GM12874 (cell line): ENCODE measurements at regions not wholly inside any gene's neighbourhood (a gene's known extent, or its start where the extent isn't known, plus 50 kb on each side); places are given as distances from the start of the nearest gene placed in this dataset.

ENCODE experiments used
- CTCF ChIP-seq: IDR thresholded peaks from 2 replicates; pipeline ENCODE4 v1.5.1; 2011; ENCODE audit warnings: low read depth, mild to moderate bottlenecking, control low read depth, low read length, moderate library complexity; ENCODE audit not compliant: insufficient read depth

DNA sequence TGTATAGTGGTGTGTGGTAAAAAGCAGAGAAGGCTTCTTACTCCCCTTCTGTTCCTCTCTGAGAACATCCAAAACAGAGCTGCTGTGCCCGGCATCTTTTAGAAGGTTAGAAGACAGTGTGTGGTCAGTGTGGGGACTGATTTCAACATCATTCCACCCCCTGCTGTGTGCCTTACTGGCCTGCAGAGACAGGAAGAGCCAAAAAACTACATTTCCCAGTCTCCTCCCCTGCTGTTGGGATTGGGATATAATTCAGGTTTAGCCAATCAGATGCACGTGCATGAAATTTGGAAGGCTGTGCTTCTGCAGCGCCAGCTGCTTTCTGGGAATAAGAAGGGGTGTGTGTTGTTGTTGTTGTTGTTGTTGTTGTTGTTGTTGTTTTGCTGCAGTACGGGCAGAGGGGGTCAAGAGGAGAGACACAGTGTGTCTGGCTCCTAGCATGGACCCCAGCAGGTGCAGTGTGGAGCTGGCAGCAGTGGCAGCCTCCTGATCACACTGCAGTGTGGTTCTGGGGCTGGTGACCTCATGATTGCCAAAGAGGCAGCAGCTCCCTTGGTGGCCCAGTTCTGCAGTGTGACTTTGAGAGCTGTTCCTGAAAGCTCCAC lies 74.7 kb downstream of the MRPL14 start:
- TF ChIP-seq CTCF: no peak

DNA sequence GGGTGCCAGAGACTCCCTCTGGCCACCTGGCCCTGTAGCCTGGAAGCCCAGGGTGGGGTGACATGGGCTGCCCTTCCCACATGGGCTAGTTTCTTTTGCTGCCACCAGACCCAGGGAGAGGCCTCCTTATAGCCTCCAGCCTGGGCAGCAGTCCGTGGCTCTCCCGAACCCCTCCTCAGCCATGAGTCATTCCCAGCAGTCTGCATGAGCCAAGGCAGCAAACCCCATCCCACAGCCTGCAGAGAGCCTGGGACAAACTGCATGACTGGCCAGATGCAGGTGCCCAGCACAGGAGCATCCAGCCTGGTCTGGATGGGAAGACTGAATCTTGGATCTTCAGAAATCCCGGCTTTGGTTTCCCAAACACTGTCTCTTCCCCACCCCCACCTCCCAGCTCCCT lies 75.7 kb downstream of the MRPL14 start:
- TF ChIP-seq CTCF: no peak

- TF ChIP-seq CTCF: no peak
Measured at GRCh38 chr6:44050872-44051505, 76.3 kb downstream of the MRPL14 start.

- no peak for TF ChIP-seq CTCF
Measured at GRCh38 chr6:44049989-44050871, 77.0 kb downstream of the MRPL14 start.

DNA sequence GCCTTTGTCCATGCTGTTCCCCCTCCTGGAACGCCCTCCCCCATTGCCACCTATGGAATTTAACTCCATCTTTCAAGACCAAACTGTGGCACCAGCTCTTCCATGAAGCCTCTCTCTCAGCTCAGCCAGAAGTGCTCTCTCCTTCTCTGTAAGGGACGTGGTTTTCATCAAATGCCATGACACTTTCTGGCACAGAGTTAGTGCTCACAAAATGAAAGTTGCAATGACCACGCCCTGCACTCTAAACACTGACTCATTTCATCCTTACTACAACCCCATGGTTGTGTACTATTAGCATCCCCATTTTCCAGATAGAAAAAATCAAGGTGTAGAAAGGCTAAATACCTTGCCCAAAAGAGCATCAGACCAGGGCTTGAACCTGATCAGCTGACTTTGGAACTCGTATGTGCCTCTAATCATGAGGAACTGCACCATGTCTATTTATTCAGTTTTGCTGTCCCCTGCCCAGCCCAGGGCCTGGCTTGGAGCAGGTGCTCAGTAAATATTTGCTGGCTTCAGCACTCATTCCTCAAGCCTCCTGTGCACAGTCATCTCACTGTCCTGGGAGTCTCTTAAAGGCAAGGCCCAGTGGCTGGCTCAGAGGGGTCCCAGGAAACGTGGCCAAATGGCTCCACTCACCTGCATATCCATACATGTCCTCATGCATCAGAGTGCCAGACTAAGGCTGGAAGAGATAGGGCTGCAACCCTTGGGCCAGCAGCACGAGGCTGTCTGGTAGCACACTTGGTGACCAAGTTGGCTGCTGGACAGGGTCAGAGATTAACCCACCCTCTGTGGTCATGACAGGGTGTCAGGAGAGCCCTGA lies 77.9 kb downstream of the MRPL14 start:
- TF ChIP-seq CTCF: no peak

DNA sequence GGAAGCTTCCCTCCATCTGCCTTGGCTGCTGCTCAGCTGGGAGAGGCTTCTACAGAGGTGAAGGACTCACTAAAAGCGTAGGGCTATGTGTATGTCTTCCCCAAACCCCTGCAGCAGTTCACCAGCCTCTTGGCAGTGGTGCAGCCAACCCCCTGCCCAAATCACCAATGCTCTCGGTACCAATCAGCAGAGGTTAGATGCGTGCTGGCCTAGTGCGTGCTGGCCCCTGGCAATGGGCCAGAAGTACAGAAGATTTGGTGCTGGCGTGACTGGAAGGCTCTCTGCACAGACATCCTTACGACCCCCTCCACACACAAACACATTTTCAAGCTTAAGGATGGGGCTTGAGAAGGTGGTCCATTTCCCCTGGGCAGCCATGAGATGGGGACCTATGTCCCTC lies 79.0 kb downstream of the MRPL14 start:
- no peak for TF ChIP-seq CTCF

DNA sequence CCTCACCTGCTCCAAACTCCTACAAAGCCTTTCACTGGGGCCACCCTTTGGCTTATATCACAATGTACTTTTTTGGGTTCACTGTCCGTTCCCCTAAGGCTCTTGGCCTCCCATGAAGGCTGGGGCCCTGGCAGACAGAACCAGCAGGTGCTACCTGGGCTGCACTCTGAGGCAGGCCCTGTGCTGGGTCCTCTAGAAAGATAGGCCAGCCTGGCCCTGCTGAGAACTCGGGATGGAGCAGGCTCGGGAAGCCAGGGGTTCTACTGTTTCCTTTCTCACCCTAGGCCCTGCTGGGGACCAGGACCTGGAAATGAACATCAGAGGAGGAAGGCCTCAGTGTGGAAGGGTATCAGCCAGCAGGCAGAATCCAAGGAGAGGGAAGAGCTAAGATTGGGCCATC lies 79.5 kb downstream of the MRPL14 start:
- TF ChIP-seq CTCF: no peak
